Natural killer cell (primary cell): ENCODE measurements at regions not wholly inside any gene's neighbourhood (a gene's known extent, or its start where the extent isn't known, plus 50 kb on each side); places are given as distances from the start of the nearest gene placed in this dataset.
"Not testable (repeated sequence)": the region's sequence is repeated elsewhere in the genome, so short reads cannot be mapped to it uniquely, and the experiment has no call there.

Experiments used
- ATAC-seq, 3 donors: fragments of 150-1000 bp in 2 of 3; fragments of 200-7000 bp in 1 of 3; cut with Tn5 transposase; 1 replicate in 1 of 3; 2 replicates in 2 of 3; pipeline ENCODE4 v1.10.0; 2021; ENCODE audit warnings: mild to moderate bottlenecking in 2 of 3, moderate library complexity in 2 of 3
- DNase-seq, 2 donors: peaks; one replicate each; pipeline versions ENCODE4 v3.0.0 to v3.0.0-alpha.2; 2013 to 2021; ENCODE audit warnings: mixed read lengths in 1 of 2
- H3K27ac ChIP-seq: one replicate; pipeline ENCODE4 v1.5.1; 2013; ENCODE audit warnings: mild to moderate bottlenecking, low read length
- H3K27me3 ChIP-seq: one replicate; pipeline ENCODE4 v1.6.1; 2013; ENCODE audit warnings: low read length; ENCODE audit not compliant: control insufficient read depth, insufficient read depth
- H3K36me3 ChIP-seq: one replicate; pipeline ENCODE4 v1.6.1; 2013; ENCODE audit warnings: low read length; ENCODE audit not compliant: control insufficient read depth, insufficient read depth
- H3K4me1 ChIP-seq: one replicate; pipeline ENCODE4 v1.6.1; 2013; ENCODE audit warnings: low read length; ENCODE audit not compliant: control insufficient read depth, insufficient read depth
- H3K4me3 ChIP-seq: one replicate; pipeline ENCODE4 v1.5.1; 2013; ENCODE audit warnings: low read length
- H3K9me3 ChIP-seq: one replicate; pipeline ENCODE4 v1.6.1; 2013; ENCODE audit warnings: low read length; ENCODE audit not compliant: control insufficient read depth, insufficient read depth
- H3K27ac Mint-ChIP-seq, 2 donors: one replicate each; pipeline ENCODE4 v1.8.0; 2022; ENCODE audit warnings: mild to moderate bottlenecking in 2 of 2, mixed read lengths in 2 of 2, moderate library complexity in 1 of 2
- H3K27me3 Mint-ChIP-seq, 2 donors: one replicate each; pipeline ENCODE4 v1.8.0; 2022; ENCODE audit warnings: low read depth in 2 of 2, mixed read lengths in 2 of 2
- H3K36me3 Mint-ChIP-seq: one replicate; pipeline ENCODE4 v1.8.0; 2022; ENCODE audit warnings: mixed read lengths
- H3K4me1 Mint-ChIP-seq, 2 donors: one replicate each; pipeline ENCODE4 v1.8.0; 2022; ENCODE audit warnings: mixed read lengths in 2 of 2
- H3K4me3 Mint-ChIP-seq: one replicate; pipeline ENCODE4 v1.8.0; 2022; ENCODE audit warnings: mild to moderate bottlenecking, moderate library complexity, mixed read lengths
- H3K9me3 Mint-ChIP-seq, 2 donors: one replicate each; pipeline ENCODE4 v1.8.0; 2022; ENCODE audit warnings: mixed read lengths in 2 of 2
- WGBS: methylation state at CpG from one replicate; pipeline ENCODE4 v1.1.7; 2013; ENCODE audit warnings: missing lambda C conversion rate; ENCODE audit not compliant: insufficient coverage; 5-methylcytosine and 5-hydroxymethylcytosine counted together
- intact Hi-C: fragments of 100-400 bp; cut with micrococcal nuclease; formaldehyde crosslinking; loops from one replicate; pipeline ENCODE4 v1.14.2; 2022
- TF ChIP-seq, protein P1 (sequence below): fragments of 200-600 bp; IDR thresholded peaks from one replicate; pipeline ENCODE4 v1.8.0; 2022; ENCODE audit warnings: antibody characterized with exemption

DNA sequence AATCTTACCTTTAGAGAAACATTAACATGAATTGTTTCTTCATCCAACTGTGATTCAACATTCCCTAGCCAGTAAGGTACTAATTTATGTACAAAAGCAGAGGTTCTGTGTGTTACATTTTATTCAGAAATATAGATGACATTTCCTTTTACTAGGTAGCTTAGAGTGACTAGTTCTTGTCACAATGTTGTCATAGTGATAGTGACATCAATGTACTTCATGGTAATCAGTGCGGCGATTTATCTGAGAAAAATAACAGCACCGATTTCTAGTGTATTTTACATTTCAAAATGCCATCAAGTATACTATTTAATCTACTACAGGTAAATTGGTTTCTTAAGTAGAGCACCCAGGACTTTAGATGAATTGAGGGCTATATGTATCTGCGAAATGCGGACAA is 72.1 kb upstream of the DGKB start:
- ATAC-seq (no peak), DNase-seq (no peak)
- Histone ChIP-seq H3K27ac (no peak overlapping the region), H3K9me3 (no peaks in the 10 kb centered on the region), H3K4me1 (no peaks in the 10 kb centered on the region), H3K36me3 (no peaks in the 10 kb centered on the region), H3K27me3 (no peaks in the 10 kb centered on the region), H3K4me3 (no peak overlapping the region)
- no peak overlapping the region for H3K4me3 Mint-ChIP-seq
- WGBS: 78% methylated on average over 2 of the region's 5 CpGs
- H3K27me3 Mint-ChIP-seq: no peaks in the 10 kb centered on the region
- peaks cover 0 to 2% of the 10 kb centered on the region in 2 donors for H3K9me3 Mint-ChIP-seq
- no peaks in the 10 kb centered on the region for H3K4me1 Mint-ChIP-seq
- TF ChIP-seq, protein P1, sequence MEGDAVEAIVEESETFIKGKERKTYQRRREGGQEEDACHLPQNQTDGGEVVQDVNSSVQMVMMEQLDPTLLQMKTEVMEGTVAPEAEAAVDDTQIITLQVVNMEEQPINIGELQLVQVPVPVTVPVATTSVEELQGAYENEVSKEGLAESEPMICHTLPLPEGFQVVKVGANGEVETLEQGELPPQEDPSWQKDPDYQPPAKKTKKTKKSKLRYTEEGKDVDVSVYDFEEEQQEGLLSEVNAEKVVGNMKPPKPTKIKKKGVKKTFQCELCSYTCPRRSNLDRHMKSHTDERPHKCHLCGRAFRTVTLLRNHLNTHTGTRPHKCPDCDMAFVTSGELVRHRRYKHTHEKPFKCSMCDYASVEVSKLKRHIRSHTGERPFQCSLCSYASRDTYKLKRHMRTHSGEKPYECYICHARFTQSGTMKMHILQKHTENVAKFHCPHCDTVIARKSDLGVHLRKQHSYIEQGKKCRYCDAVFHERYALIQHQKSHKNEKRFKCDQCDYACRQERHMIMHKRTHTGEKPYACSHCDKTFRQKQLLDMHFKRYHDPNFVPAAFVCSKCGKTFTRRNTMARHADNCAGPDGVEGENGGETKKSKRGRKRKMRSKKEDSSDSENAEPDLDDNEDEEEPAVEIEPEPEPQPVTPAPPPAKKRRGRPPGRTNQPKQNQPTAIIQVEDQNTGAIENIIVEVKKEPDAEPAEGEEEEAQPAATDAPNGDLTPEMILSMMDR: no peak
- intact Hi-C loops: no loop called here
- H3K36me3 Mint-ChIP-seq: peaks cover 7% of the 10 kb centered on the region
- no peak overlapping the region for H3K27ac Mint-ChIP-seq

DNA sequence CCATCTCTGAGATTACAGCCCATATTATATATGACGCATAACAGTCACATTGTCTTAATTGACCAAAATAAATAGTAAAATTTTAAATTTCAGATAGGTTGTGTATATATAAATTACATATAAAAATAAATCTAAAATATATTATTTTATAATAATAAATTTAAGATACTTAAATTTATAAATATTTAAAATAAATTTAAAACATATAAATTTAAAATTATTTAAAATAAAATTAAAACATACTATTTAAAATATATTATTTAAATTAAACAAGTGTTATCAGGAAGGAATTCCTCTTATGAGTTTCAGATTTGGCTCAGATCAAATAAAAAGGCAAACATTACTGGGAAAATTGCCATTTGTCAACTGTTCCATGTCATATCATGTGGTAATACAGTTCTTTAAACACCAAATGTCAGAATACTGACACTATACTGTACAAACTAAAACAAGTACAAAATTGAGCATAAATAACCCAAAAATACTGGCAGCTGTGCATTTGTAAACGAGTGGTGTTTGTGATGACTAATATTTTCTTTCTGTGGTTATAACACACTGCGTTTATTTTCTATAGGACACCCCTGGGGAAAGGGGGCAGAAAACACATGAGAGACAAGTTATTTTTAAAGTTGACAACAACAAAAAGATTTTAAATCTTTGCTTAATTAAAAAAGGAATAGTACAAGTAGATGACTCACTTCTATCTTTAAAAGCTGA is 71.3 kb upstream of the DGKB start:
- TF ChIP-seq, protein P1: no peak
- intact Hi-C loops: no loop called here
- Mint-ChIP-seq H3K9me3 (peaks cover 0 to 2% of the 10 kb centered on the region in 2 donors), H3K4me3 (no peak overlapping the region), H3K27ac (no peak overlapping the region), H3K36me3 (peaks cover 6% of the 10 kb centered on the region), H3K4me1 (no peaks in the 10 kb centered on the region), H3K27me3 (no peaks in the 10 kb centered on the region)
- 83% methylated on average over 1 of the region's 3 CpGs for WGBS
- ATAC-seq: no peak
- Histone ChIP-seq H3K4me3 (no peak overlapping the region), H3K9me3 (no peaks in the 10 kb centered on the region), H3K27me3 (no peaks in the 10 kb centered on the region), H3K36me3 (no peaks in the 10 kb centered on the region), H3K4me1 (no peaks in the 10 kb centered on the region), H3K27ac (no peak overlapping the region)
- DNase-seq: no peak

DNA sequence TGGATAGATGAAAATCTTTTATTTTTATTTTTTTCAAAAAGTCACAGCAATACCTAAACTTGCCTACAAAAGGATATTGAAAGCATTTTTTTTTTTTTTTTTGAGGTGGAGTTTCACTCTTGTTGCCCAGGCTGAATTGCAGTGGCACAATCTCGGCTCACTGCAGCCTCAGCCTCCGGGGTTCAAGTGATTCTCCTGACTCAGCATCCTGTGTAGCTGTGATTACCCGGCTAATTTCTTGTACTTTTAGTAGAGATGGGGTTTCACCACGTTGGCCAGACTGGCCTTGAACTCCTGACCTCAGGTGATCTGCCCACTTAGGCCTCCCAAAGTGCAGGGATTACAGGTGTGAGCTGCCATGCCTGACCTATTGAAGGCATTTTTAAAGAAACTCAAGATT is 69.1 kb upstream of the DGKB start:
- H3K9me3 ChIP-seq, ATAC-seq, DNase-seq, intact Hi-C loops, H3K4me3 Mint-ChIP-seq, H3K36me3 Mint-ChIP-seq, H3K36me3 ChIP-seq, H3K27ac ChIP-seq, H3K4me1 Mint-ChIP-seq, H3K9me3 Mint-ChIP-seq, H3K27me3 ChIP-seq, H3K27me3 Mint-ChIP-seq, H3K4me1 ChIP-seq, H3K4me3 ChIP-seq, H3K27ac Mint-ChIP-seq: not testable (repeated sequence)
- WGBS: 69% methylated on average over 4 of the region's 4 CpGs

DNA sequence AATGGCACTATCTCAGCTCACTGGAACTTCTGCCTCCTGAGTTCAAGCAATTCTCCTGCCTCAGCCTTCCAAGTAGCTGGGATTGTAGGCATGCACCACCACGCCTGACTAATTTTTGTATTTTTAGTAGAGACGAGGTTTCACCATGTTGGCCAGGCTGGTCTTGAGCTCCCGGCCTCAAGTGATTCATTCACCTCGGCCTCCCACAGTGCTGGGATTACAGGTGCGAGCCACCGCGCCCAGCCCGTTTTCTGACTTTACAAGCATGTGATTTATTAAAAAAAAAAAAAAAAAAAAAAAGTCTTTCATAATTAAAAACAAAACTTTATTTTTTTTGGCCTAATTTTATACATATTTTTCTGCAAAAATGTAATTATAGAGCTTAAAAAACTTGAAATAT is 64.8 kb upstream of the DGKB start:
- H3K4me3 Mint-ChIP-seq, H3K4me1 Mint-ChIP-seq, DNase-seq, H3K27me3 Mint-ChIP-seq, H3K4me3 ChIP-seq, H3K36me3 Mint-ChIP-seq, H3K4me1 ChIP-seq, ATAC-seq, intact Hi-C loops, H3K27me3 ChIP-seq, H3K27ac ChIP-seq, H3K36me3 ChIP-seq, H3K9me3 ChIP-seq, H3K27ac Mint-ChIP-seq: not testable (repeated sequence)
- WGBS: 93% methylated on average over 4 of the region's 8 CpGs
- peaks cover 9 to 12% of the 10 kb centered on the region in 2 donors for H3K9me3 Mint-ChIP-seq
